SK-N-MC (cell line): ENCODE measurements at regions not wholly inside any gene's neighbourhood (a gene's known extent, or its start where the extent isn't known, plus 50 kb on each side); places are given as distances from the start of the nearest gene placed in this dataset.

ENCODE experiments used
- DNase-seq: peaks from one replicate; pipeline ENCODE4 v3.0.0-alpha.2; 2011; ENCODE audit warnings: low read depth, low spot score
- H3K27ac ChIP-seq: fragments of 200-600 bp; sonication (generic); 2 replicates; pipeline ENCODE4 v1.5.1; 2016; ENCODE audit warnings: mixed run types
- H3K36me3 ChIP-seq: fragments of 200-600 bp; sonication (generic); 2 replicates; pipeline ENCODE4 v1.6.1; 2017; ENCODE audit warnings: antibody characterized with exemption, low read length, mixed read lengths; ENCODE audit not compliant: insufficient read depth
- H3K4me3 ChIP-seq: fragments of 200-600 bp; sonication (generic); 2 replicates; pipeline ENCODE4 v1.5.1; 2016
- H3K9ac ChIP-seq: fragments of 200-600 bp; sonication (generic); 2 replicates; pipeline ENCODE4 v1.8.0; 2017; ENCODE audit warnings: mixed run types, mixed read lengths; ENCODE audit not compliant: insufficient read length
- H3K9me3 ChIP-seq: fragments of 200-600 bp; sonication (generic); 2 replicates; pipeline ENCODE4 v1.6.1; 2017; ENCODE audit warnings: low read depth, mild to moderate bottlenecking, antibody characterized with exemption, low read length, moderate library complexity, mixed read lengths
- EZH2 ChIP-seq: fragments of 200-600 bp; sonication (generic); IDR thresholded peaks from one replicate; pipeline ENCODE4 v1.6.1; 2017; ENCODE audit warnings: antibody characterized with exemption
- FOXP2 ChIP-seq: optimal IDR thresholded peaks from 2 replicates; pipeline ENCODE3; 2011; ENCODE audit warnings: mild to moderate bottlenecking, moderate library complexity; ENCODE audit not compliant: insufficient read depth; ENCODE audit errors: extremely low read length, control extremely low read depth
- POLR2AphosphoS5 ChIP-seq: IDR thresholded peaks from 2 replicates; pipeline ENCODE4 v1.6.1; 2012; ENCODE audit warnings: mild to moderate bottlenecking, low read depth, low read length, borderline replicate concordance

- peaks cover 5% of the 10 kb centered on the region; the same call in 1 of the 2 replicates for H3K36me3 ChIP-seq
- no peak overlapping the region for H3K4me3 ChIP-seq
- H3K9ac ChIP-seq, result no peak overlapping the region
- no peak overlapping the region for H3K27ac ChIP-seq
- TF ChIP-seq EZH2 (no peak), FOXP2 (no peak), POLR2AphosphoS5 (no peak)
- no peak for DNase-seq
- no peaks in the 10 kb centered on the region; the same call in 1 of the 2 replicates for H3K9me3 ChIP-seq
Observed at GRCh38 chr4:137659431-137659830, 127.1 kb upstream of the PCDH18 start.

- no peak overlapping the region for H3K9ac ChIP-seq
- no peak for DNase-seq
- H3K36me3 ChIP-seq, result no peaks in the 10 kb centered on the region
- H3K4me3 ChIP-seq, result no peak overlapping the region
- no peak for TF ChIP-seq POLR2AphosphoS5
- TF ChIP-seq FOXP2, result no peak
- no peak for TF ChIP-seq EZH2
- peak overlapping the region; percentile 51; the same call in 1 of the 2 replicates for H3K27ac ChIP-seq
- H3K9me3 ChIP-seq, result no peaks in the 10 kb centered on the region; the same call in 1 of the 2 replicates
Observed at GRCh38 chr4:137656661-137657060, 124.4 kb upstream of the PCDH18 start.

DNA sequence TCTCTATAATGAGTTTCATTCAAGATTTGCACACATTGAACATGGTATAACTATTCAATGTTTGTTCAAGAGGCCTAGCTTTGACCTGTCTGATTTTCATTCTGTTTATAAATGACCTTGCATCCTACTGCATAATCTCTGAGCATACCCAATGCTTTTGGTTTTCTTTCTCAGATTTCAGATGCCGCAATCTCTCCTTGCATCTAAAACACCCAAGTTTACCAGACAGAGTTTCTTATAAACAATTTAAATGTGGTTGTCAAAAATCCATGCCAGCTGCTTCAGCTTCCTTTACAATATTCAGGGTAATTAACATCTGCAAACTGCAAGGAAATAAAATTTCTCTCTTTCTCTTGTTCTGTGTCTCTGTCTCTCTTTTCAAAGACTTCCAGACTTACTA, 123.0 kb upstream of the PCDH18 start:
- Histone ChIP-seq H3K9ac (no peak overlapping the region), H3K4me3 (no peak overlapping the region), H3K27ac (0 out of 2 replicates have a peak overlapping the region, but pooled peaks have one; percentile 25), H3K36me3 (no peaks in the 10 kb centered on the region), H3K9me3 (no peaks in the 10 kb centered on the region)
- DNase-seq, result no peak
- TF ChIP-seq FOXP2 (no peak), EZH2 (no peak), POLR2AphosphoS5 (no peak)

DNA sequence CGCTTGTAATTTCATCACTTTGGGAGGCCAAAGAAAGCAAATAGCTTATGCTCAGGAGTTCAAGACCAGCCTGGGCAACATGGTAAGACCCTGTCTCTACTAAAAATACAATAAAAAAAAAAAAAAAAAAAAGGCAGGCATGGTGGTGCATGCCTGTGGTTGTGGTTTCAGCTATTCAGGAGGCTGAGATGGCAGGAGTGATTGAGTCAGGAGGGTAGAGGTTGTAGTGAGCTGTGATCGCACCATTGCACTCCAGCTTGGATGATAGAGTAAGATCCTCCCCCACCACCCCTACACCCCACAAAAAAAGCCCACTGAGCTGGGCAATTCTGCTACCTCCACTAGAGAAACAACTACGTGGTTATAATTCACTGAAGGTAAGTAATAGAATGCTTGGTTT, 118.8 kb upstream of the PCDH18 start:
- Histone ChIP-seq H3K9ac (no peak overlapping the region), H3K36me3 (no peaks in the 10 kb centered on the region), H3K27ac (no peak overlapping the region), H3K9me3 (no peaks in the 10 kb centered on the region), H3K4me3 (no peak overlapping the region)
- TF ChIP-seq FOXP2, result no peak
- no peak for TF ChIP-seq EZH2
- TF ChIP-seq POLR2AphosphoS5, result no peak
- DNase-seq, result no peak

GRCh38 chr4:137649711-137650450, 117.6 kb upstream of the PCDH18 start:
- no peak overlapping the region for H3K27ac ChIP-seq
- no peak for DNase-seq

GRCh38 chr4:137648531-137648930, 116.2 kb upstream of the PCDH18 start:
- H3K27ac ChIP-seq, result no peak overlapping the region
- H3K9ac ChIP-seq, result no peak overlapping the region
- DNase-seq, result no peak
- H3K36me3 ChIP-seq, result no peaks in the 10 kb centered on the region
- TF ChIP-seq POLR2AphosphoS5 (no peak), EZH2 (no peak), FOXP2 (no peak)
- H3K4me3 ChIP-seq, result no peak overlapping the region
- H3K9me3 ChIP-seq, result no peaks in the 10 kb centered on the region

More at GRCh38 chr4:137649711-137650450, 117.6 kb upstream of the PCDH18 start:
- H3K9ac ChIP-seq, result no peak overlapping the region
- no peaks in the 10 kb centered on the region for H3K36me3 ChIP-seq
- no peak overlapping the region for H3K4me3 ChIP-seq
- no peaks in the 10 kb centered on the region for H3K9me3 ChIP-seq
- no peak for TF ChIP-seq POLR2AphosphoS5
- TF ChIP-seq FOXP2, result no peak
- TF ChIP-seq EZH2, result no peak

- H3K9me3 ChIP-seq, result no peaks in the 10 kb centered on the region
- TF ChIP-seq POLR2AphosphoS5 (no peak), FOXP2 (no peak), EZH2 (no peak)
- H3K36me3 ChIP-seq, result no peaks in the 10 kb centered on the region
- no peak overlapping the region for H3K27ac ChIP-seq
- no peak overlapping the region for H3K9ac ChIP-seq
- DNase-seq, result no peak
- no peak overlapping the region for H3K4me3 ChIP-seq
Observed at GRCh38 chr4:137647375-137647774, 115.1 kb upstream of the PCDH18 start.

GRCh38 chr4:137644201-137644600, 111.9 kb upstream of the PCDH18 start:
- H3K9ac ChIP-seq, result no peak overlapping the region
- DNase-seq, result no peak
- H3K27ac ChIP-seq, result no peak overlapping the region
- TF ChIP-seq FOXP2 (no peak), POLR2AphosphoS5 (no peak)
- no peak overlapping the region for H3K4me3 ChIP-seq
- no peaks in the 10 kb centered on the region for H3K9me3 ChIP-seq
- no peaks in the 10 kb centered on the region for H3K36me3 ChIP-seq

DNA sequence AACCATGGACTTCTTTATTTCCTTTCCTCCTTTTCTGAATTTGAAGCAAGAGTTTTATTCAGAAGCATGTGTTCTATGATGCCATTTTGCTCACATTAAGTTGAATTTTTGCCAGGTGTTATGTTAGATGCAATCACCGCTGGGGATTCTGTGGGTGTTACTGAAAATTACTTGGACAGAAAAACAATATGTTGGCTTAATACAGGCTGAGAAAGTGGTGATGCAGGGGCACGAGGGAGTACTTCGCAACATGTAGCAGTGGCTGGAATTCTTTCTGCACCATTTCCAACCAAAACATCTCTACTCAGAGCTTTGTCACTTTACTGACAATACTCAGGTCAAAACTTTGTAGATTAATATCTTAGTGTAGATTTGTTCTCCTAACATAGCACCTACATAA, 109.2 kb upstream of the PCDH18 start:
- Histone ChIP-seq H3K9ac (no peak overlapping the region), H3K27ac (no peak overlapping the region), H3K9me3 (no peaks in the 10 kb centered on the region), H3K4me3 (no peak overlapping the region), H3K36me3 (no peaks in the 10 kb centered on the region)
- DNase-seq, result no peak
- TF ChIP-seq FOXP2, result no peak
- TF ChIP-seq POLR2AphosphoS5, result no peak
- no peak for TF ChIP-seq EZH2
